OCI-LY7 (cell line): ENCODE measurements at regions not wholly inside any gene's neighbourhood (a gene's known extent, or its start where the extent isn't known, plus 50 kb on each side); places are given as distances from the start of the nearest gene placed in this dataset.

ENCODE experiments used
- BruUV-seq: library from RNA; stranded (reverse); fragments of 400-500 nt; replicated peaks from 2 replicates; lab custom pipeline; 2021; lab: Mats Ljungman, UMichigan
- CTCF ChIA-PET: fragments of 300-600 bp; sonication (Branson Sonifier 250); formaldehyde crosslinking; loops from one replicate; lab custom pipeline; 2022; ENCODE audit warnings: antibody characterized with exemption; ENCODE audit not compliant: unreplicated experiment; lab: Charles Lee
- POLR2A ChIA-PET: fragments of 300-600 bp; sonication (Branson Sonifier 250); formaldehyde crosslinking; loops from one replicate; lab custom pipeline; 2022; ENCODE audit warnings: antibody characterized with exemption; lab: Charles Lee
- DNase-seq: peaks from one replicate; pipeline ENCODE4 v3.0.0-alpha.2; 2015; ENCODE audit warnings: low spot score
- H2AFZ ChIP-seq: fragments of 200-600 bp; sonication (generic), shearing (Covaris generic); 2 replicates; pipeline ENCODE4 v1.6.1; 2014; ENCODE audit warnings: mild to moderate bottlenecking, antibody characterized with exemption, low read length, moderate library complexity
- H3K27ac ChIP-seq: fragments of 200-600 bp; sonication (generic); 2 replicates; pipeline ENCODE4 v1.5.1; 2014; ENCODE audit warnings: mixed run types, low read depth, mild to moderate bottlenecking, moderate library complexity, low read length, inconsistent platforms; ENCODE audit not compliant: poor library complexity, severe bottlenecking
- H3K36me3 ChIP-seq: fragments of 200-600 bp; sonication (generic); 2 replicates; pipeline ENCODE4 v1.6.1; 2014; ENCODE audit warnings: mild to moderate bottlenecking, antibody characterized with exemption, low read length, moderate library complexity, mixed read lengths; ENCODE audit not compliant: insufficient read depth
- H3K4me1 ChIP-seq: fragments of 200-600 bp; sonication (generic); 2 replicates; pipeline ENCODE4 v1.5.1; 2014; ENCODE audit warnings: mild to moderate bottlenecking, low read length; ENCODE audit not compliant: insufficient read depth, poor library complexity, severe bottlenecking
- H3K4me2 ChIP-seq: fragments of 200-600 bp; sonication (generic); 2 replicates; pipeline ENCODE4 v1.6.1; 2014; ENCODE audit warnings: mild to moderate bottlenecking, low read length
- H3K4me3 ChIP-seq: fragments of 200-600 bp; sonication (generic); 2 replicates; pipeline ENCODE4 v1.5.1; 2014; ENCODE audit warnings: mild to moderate bottlenecking, low read depth, low read length; ENCODE audit not compliant: poor library complexity, severe bottlenecking
- H3K79me2 ChIP-seq: fragments of 200-600 bp; sonication (generic); 2 replicates; pipeline ENCODE4 v1.6.1; 2016; ENCODE audit warnings: low read depth, mild to moderate bottlenecking, low read length, moderate library complexity, mixed read lengths; ENCODE audit not compliant: insufficient read depth
- H3K9me2 ChIP-seq: fragments of 200-600 bp; sonication (generic); 2 replicates; pipeline ENCODE4 v1.6.1; 2016; ENCODE audit warnings: mild to moderate bottlenecking, low read length, mixed read lengths; ENCODE audit not compliant: insufficient read depth
- H3K9me3 ChIP-seq: fragments of 200-600 bp; sonication (generic); 2 replicates; pipeline ENCODE4 v1.6.1; 2014; ENCODE audit warnings: mild to moderate bottlenecking, mixed run types, low read length, mixed read lengths
- H4K20me1 ChIP-seq: fragments of 200-600 bp; sonication (generic); 2 replicates; pipeline ENCODE4 v1.6.1; 2014; ENCODE audit warnings: mild to moderate bottlenecking, antibody characterized with exemption, low read length, moderate library complexity, mixed read lengths; ENCODE audit not compliant: insufficient read depth
- CTCF ChIP-seq: fragments of 200-600 bp; sonication (generic); conservative IDR thresholded peaks from 2 replicates; pipeline ENCODE4 v1.5.1; 2014; ENCODE audit warnings: mild to moderate bottlenecking, antibody characterized with exemption, low read length, moderate library complexity, mixed read lengths
- EZH2phosphoT487 ChIP-seq: fragments of 200-600 bp; sonication (generic); IDR thresholded peaks from 2 replicates; pipeline ENCODE4 v1.6.1; 2018; ENCODE audit warnings: low read depth, borderline replicate concordance, mild to moderate bottlenecking, mixed run types, antibody characterized with exemption, low read length, moderate library complexity, mixed read lengths
- intact Hi-C: fragments of 100-400 bp; cut with micrococcal nuclease; formaldehyde crosslinking; loops from one replicate; pipeline ENCODE4 v1.10.0; 2022; ENCODE audit not compliant: unreplicated experiment

- TF ChIP-seq EZH2phosphoT487, result no peak
- no peak for TF ChIP-seq CTCF
- ChIA-PET POLR2A (interaction anchor here (1.5 kb wide), 1 partner anchor 22 kb away, joined by 3 read pairs; no protein-coding TSS in a partner anchor), CTCF (no interaction called here)
- Histone ChIP-seq H3K27ac (no peak overlapping the region), H3K79me2 (no peaks in the 10 kb centered on the region), H3K4me1 (no peaks in the 10 kb centered on the region), H3K4me3 (no peak overlapping the region), H4K20me1 (no peaks in the 10 kb centered on the region), H3K4me2 (no peak overlapping the region), H3K36me3 (no peaks in the 10 kb centered on the region), H3K9me3 (no peaks in the 10 kb centered on the region), H2AFZ (no peak overlapping the region), H3K9me2 (no peaks in the 10 kb centered on the region)
- no TSS peak for BruUV-seq
- no peak for DNase-seq
- intact Hi-C loops, result no loop called here
These were observed 728.9 kb downstream of the JRKL start for GRCh38 chr11:97118614-97119200.

GRCh38 chr11:97123237-97123636 lies 733.4 kb downstream of the JRKL start:
- BruUV-seq, result no TSS peak
- CTCF ChIA-PET, result no interaction called here

More at GRCh38 chr11:97123237-97123636, 733.4 kb downstream of the JRKL start:
- TF ChIP-seq CTCF (no peak), EZH2phosphoT487 (no peak)
- H3K36me3 ChIP-seq, result no peaks in the 10 kb centered on the region
- no peaks in the 10 kb centered on the region for H4K20me1 ChIP-seq
- intact Hi-C loops, result no loop called here
- POLR2A ChIA-PET, result interaction anchor here (0.6 kb wide), 1 partner anchor 1535 kb away, joined by 6 read pairs; no protein-coding TSS in a partner anchor
- H3K4me2 ChIP-seq, result no peak overlapping the region
- H3K27ac ChIP-seq, result no peak overlapping the region
- H3K9me2 ChIP-seq, result no peaks in the 10 kb centered on the region
- H2AFZ ChIP-seq, result no peak overlapping the region
- DNase-seq, result no peak
- H3K79me2 ChIP-seq, result no peaks in the 10 kb centered on the region
- no peaks in the 10 kb centered on the region for H3K4me1 ChIP-seq
- H3K9me3 ChIP-seq, result no peaks in the 10 kb centered on the region
- no peak overlapping the region for H3K4me3 ChIP-seq
